ENCODE measurements at regions not wholly inside any gene's neighbourhood (a gene's known extent, or its start where the extent isn't known, plus 50 kb on each side); places are given as distances from the start of the nearest gene placed in this dataset.

GRCh38 chr6:21305893-21306332 lies 287.6 kb upstream of the SOX4 start:
- H3K27ac ChIP-seq (replicated peaks; ENCODE audit: low read length) = no peak overlapping the region
- no peak overlapping the region for H2AFZ ChIP-seq (ENCODE audit: low read length)
- H3K4me2 ChIP-seq (ENCODE audit: insufficient read depth, low read length, poor library complexity, severe bottlenecking) = no peak overlapping the region
- no peak overlapping the region for H3K14ac ChIP-seq (ENCODE audit: low read length)
- H3K9me3 ChIP-seq (replicated peaks in 1 of 2; ENCODE audit: control insufficient read depth in 2 of 2, insufficient read depth in 1 of 2, low read depth in 1 of 2, low read length in 2 of 2) = no peaks in the 10 kb centered on the region
- H3K27me3 ChIP-seq (ENCODE audit: control insufficient read depth in 3 of 3, insufficient read depth in 3 of 3, low read depth in 1 of 3, low read length in 3 of 3) = no peaks in the 10 kb centered on the region
- no peak for DNase-seq (ENCODE audit: low spot score)
- H3K23ac ChIP-seq (ENCODE audit: low read depth, low read length, poor library complexity) = no peak overlapping the region
- H2BK15ac ChIP-seq (ENCODE audit: low read length) = no peak overlapping the region
- H4K8ac ChIP-seq (ENCODE audit: low read depth, low read length) = no peak overlapping the region
- no CpG with 5 or more reads among the region's 2 CpGs for WGBS, 2 donors (ENCODE audit: extremely low coverage in 2 of 2, insufficient read length in 2 of 2, insufficient replicate concordance in 1 of 2)
- no peak overlapping the region for H2BK120ac ChIP-seq (ENCODE audit: low read depth, low read length)
- H3K18ac ChIP-seq (ENCODE audit: low read length) = no peak overlapping the region
- H2BK5ac ChIP-seq (ENCODE audit: low read length) = no peak overlapping the region
- no peak overlapping the region for H4K91ac ChIP-seq (ENCODE audit: low read depth, low read length, poor library complexity)
- H2AK5ac ChIP-seq (ENCODE audit: low read depth, low read length) = no peak overlapping the region
- peaks cover 5 to 6% of the 10 kb centered on the region in 2 donors for H3K4me1 ChIP-seq (ENCODE audit: control insufficient read depth in 2 of 2, insufficient read depth in 1 of 2, low read depth in 1 of 2, low read length in 2 of 2)
- no peaks in the 10 kb centered on the region for H3K36me3 ChIP-seq (replicated peaks in 1 of 2; ENCODE audit: control insufficient read depth in 2 of 2, insufficient read depth in 2 of 2, low read length in 2 of 2)
- no peak overlapping the region for H2BK12ac ChIP-seq (ENCODE audit: low read length)
- H3K4me3 ChIP-seq (ENCODE audit: low read length in 2 of 2) = no peak overlapping the region
- H3K4ac ChIP-seq (ENCODE audit: low read length) = no peak overlapping the region
- no peaks in the 10 kb centered on the region for H3K79me1 ChIP-seq (ENCODE audit: low read depth, low read length)
- H3K9ac ChIP-seq (ENCODE audit: low read depth, low read length, poor library complexity) = no peak overlapping the region

GRCh38 chr6:21306546-21306945 lies 287.0 kb upstream of the SOX4 start:
- H3K4ac ChIP-seq (ENCODE audit: low read length) = no peak overlapping the region
- H3K27ac ChIP-seq (replicated peaks; ENCODE audit: low read length) = no peak overlapping the region
- H4K8ac ChIP-seq (ENCODE audit: low read depth, low read length) = no peak overlapping the region
- H3K4me3 ChIP-seq (ENCODE audit: low read length in 2 of 2) = no peak overlapping the region
- H2BK5ac ChIP-seq (ENCODE audit: low read length) = no peak overlapping the region
- H3K9ac ChIP-seq (ENCODE audit: low read depth, low read length, poor library complexity) = no peak overlapping the region
- no peak overlapping the region for H4K91ac ChIP-seq (ENCODE audit: low read depth, low read length, poor library complexity)
- H2BK120ac ChIP-seq (ENCODE audit: low read depth, low read length) = no peak overlapping the region
- WGBS, 2 donors (ENCODE audit: extremely low coverage in 2 of 2, insufficient read length in 2 of 2, insufficient replicate concordance in 1 of 2) = no CpG with 5 or more reads among the region's 4 CpGs
- no peaks in the 10 kb centered on the region for H3K79me1 ChIP-seq (ENCODE audit: low read depth, low read length)
- no peak for DNase-seq (ENCODE audit: low spot score)
- no peak overlapping the region for H3K23ac ChIP-seq (ENCODE audit: low read depth, low read length, poor library complexity)
- no peak overlapping the region for H3K4me2 ChIP-seq (ENCODE audit: insufficient read depth, low read length, poor library complexity, severe bottlenecking)
- peaks cover 5 to 6% of the 10 kb centered on the region in 2 donors for H3K4me1 ChIP-seq (ENCODE audit: control insufficient read depth in 2 of 2, insufficient read depth in 1 of 2, low read depth in 1 of 2, low read length in 2 of 2)
- no peak overlapping the region for H3K18ac ChIP-seq (ENCODE audit: low read length)
- H2BK15ac ChIP-seq (ENCODE audit: low read length) = no peak overlapping the region
- no peaks in the 10 kb centered on the region for H3K9me3 ChIP-seq (replicated peaks in 1 of 2; ENCODE audit: control insufficient read depth in 2 of 2, insufficient read depth in 1 of 2, low read depth in 1 of 2, low read length in 2 of 2)
- no peak overlapping the region for H2BK12ac ChIP-seq (ENCODE audit: low read length)
- H3K36me3 ChIP-seq (replicated peaks in 1 of 2; ENCODE audit: control insufficient read depth in 2 of 2, insufficient read depth in 2 of 2, low read length in 2 of 2) = no peaks in the 10 kb centered on the region
- no peaks in the 10 kb centered on the region for H3K27me3 ChIP-seq (ENCODE audit: control insufficient read depth in 3 of 3, insufficient read depth in 3 of 3, low read depth in 1 of 3, low read length in 3 of 3)
- no peak overlapping the region for H2AK5ac ChIP-seq (ENCODE audit: low read depth, low read length)
- H2AFZ ChIP-seq (ENCODE audit: low read length) = no peak overlapping the region
- no peak overlapping the region for H3K14ac ChIP-seq (ENCODE audit: low read length)

GRCh38 chr6:21309807-21310221 lies 283.7 kb upstream of the SOX4 start:
- no peak overlapping the region for H3K18ac ChIP-seq (ENCODE audit: low read length)
- DNase-seq (ENCODE audit: low spot score) = no peak
- no peak overlapping the region for H3K23ac ChIP-seq (ENCODE audit: low read depth, low read length, poor library complexity)
- H4K91ac ChIP-seq (ENCODE audit: low read depth, low read length, poor library complexity) = no peak overlapping the region
- no peak overlapping the region for H4K8ac ChIP-seq (ENCODE audit: low read depth, low read length)
- no peaks in the 10 kb centered on the region for H3K79me1 ChIP-seq (ENCODE audit: low read depth, low read length)
- H3K27me3 ChIP-seq (ENCODE audit: control insufficient read depth in 3 of 3, insufficient read depth in 3 of 3, low read depth in 1 of 3, low read length in 3 of 3) = no peaks in the 10 kb centered on the region
- H3K4me2 ChIP-seq (ENCODE audit: insufficient read depth, low read length, poor library complexity, severe bottlenecking) = no peak overlapping the region
- no peak overlapping the region for H2BK15ac ChIP-seq (ENCODE audit: low read length)
- H3K4me3 ChIP-seq (ENCODE audit: low read length in 2 of 2) = peak overlapping the region in 1 of 2 donors; percentile 32
- peak overlapping the region; percentile 49 for H3K27ac ChIP-seq (replicated peaks; ENCODE audit: low read length)
- no CpG with 5 or more reads among the region's 11 CpGs for WGBS, 2 donors (ENCODE audit: extremely low coverage in 2 of 2, insufficient read length in 2 of 2, insufficient replicate concordance in 1 of 2)
- no peaks in the 10 kb centered on the region for H3K36me3 ChIP-seq (replicated peaks in 1 of 2; ENCODE audit: control insufficient read depth in 2 of 2, insufficient read depth in 2 of 2, low read length in 2 of 2)
- H3K9ac ChIP-seq (ENCODE audit: low read depth, low read length, poor library complexity) = no peak overlapping the region
- H2BK120ac ChIP-seq (ENCODE audit: low read depth, low read length) = no peak overlapping the region
- no peak overlapping the region for H2BK12ac ChIP-seq (ENCODE audit: low read length)
- H3K4me1 ChIP-seq (ENCODE audit: control insufficient read depth in 2 of 2, insufficient read depth in 1 of 2, low read depth in 1 of 2, low read length in 2 of 2) = peaks cover 6 to 9% of the 10 kb centered on the region in 2 donors
- no peaks in the 10 kb centered on the region for H3K9me3 ChIP-seq (replicated peaks in 1 of 2; ENCODE audit: control insufficient read depth in 2 of 2, insufficient read depth in 1 of 2, low read depth in 1 of 2, low read length in 2 of 2)
- H3K4ac ChIP-seq (ENCODE audit: low read length) = no peak overlapping the region
- H2AFZ ChIP-seq (ENCODE audit: low read length) = peak overlapping the region; percentile 80
- no peak overlapping the region for H2AK5ac ChIP-seq (ENCODE audit: low read depth, low read length)
- H3K14ac ChIP-seq (ENCODE audit: low read length) = no peak overlapping the region
- no peak overlapping the region for H2BK5ac ChIP-seq (ENCODE audit: low read length)

- H3K36me3 ChIP-seq (replicated peaks in 1 of 2; ENCODE audit: control insufficient read depth in 2 of 2, insufficient read depth in 2 of 2, low read length in 2 of 2) = no peaks in the 10 kb centered on the region
- H3K4me3 ChIP-seq (ENCODE audit: low read length in 2 of 2) = no peak overlapping the region
- no peak overlapping the region for H4K91ac ChIP-seq (ENCODE audit: low read depth, low read length, poor library complexity)
- no peak overlapping the region for H2BK15ac ChIP-seq (ENCODE audit: low read length)
- no peak overlapping the region for H3K27ac ChIP-seq (replicated peaks; ENCODE audit: low read length)
- H4K8ac ChIP-seq (ENCODE audit: low read depth, low read length) = no peak overlapping the region
- H3K14ac ChIP-seq (ENCODE audit: low read length) = no peak overlapping the region
- no peak overlapping the region for H3K4me2 ChIP-seq (ENCODE audit: insufficient read depth, low read length, poor library complexity, severe bottlenecking)
- H2AK5ac ChIP-seq (ENCODE audit: low read depth, low read length) = no peak overlapping the region
- no peak overlapping the region for H2AFZ ChIP-seq (ENCODE audit: low read length)
- H2BK5ac ChIP-seq (ENCODE audit: low read length) = no peak overlapping the region
- no peaks in the 10 kb centered on the region for H3K79me1 ChIP-seq (ENCODE audit: low read depth, low read length)
- no peak overlapping the region for H3K18ac ChIP-seq (ENCODE audit: low read length)
- no peak overlapping the region for H3K23ac ChIP-seq (ENCODE audit: low read depth, low read length, poor library complexity)
- DNase-seq (ENCODE audit: low spot score) = no peak
- H3K4me1 ChIP-seq (ENCODE audit: control insufficient read depth in 2 of 2, insufficient read depth in 1 of 2, low read depth in 1 of 2, low read length in 2 of 2) = peaks cover 6 to 9% of the 10 kb centered on the region in 2 donors
- H3K27me3 ChIP-seq (ENCODE audit: control insufficient read depth in 3 of 3, insufficient read depth in 3 of 3, low read depth in 1 of 3, low read length in 3 of 3) = no peaks in the 10 kb centered on the region
- H3K9me3 ChIP-seq (replicated peaks in 1 of 2; ENCODE audit: control insufficient read depth in 2 of 2, insufficient read depth in 1 of 2, low read depth in 1 of 2, low read length in 2 of 2) = no peaks in the 10 kb centered on the region
- no peak overlapping the region for H2BK12ac ChIP-seq (ENCODE audit: low read length)
- H3K9ac ChIP-seq (ENCODE audit: low read depth, low read length, poor library complexity) = no peak overlapping the region
- no peak overlapping the region for H3K4ac ChIP-seq (ENCODE audit: low read length)
- no peak overlapping the region for H2BK120ac ChIP-seq (ENCODE audit: low read depth, low read length)
- WGBS, 2 donors (ENCODE audit: extremely low coverage in 2 of 2, insufficient read length in 2 of 2, insufficient replicate concordance in 1 of 2) = no CpG with 5 or more reads among the region's 13 CpGs
These were observed 282.9 kb upstream of the SOX4 start for GRCh38 chr6:21310568-21311140.

Measured in neuronal stem cell (in vitro differentiated cells).